ENCODE measurements at regions not wholly inside any gene's neighbourhood (a gene's known extent, or its start where the extent isn't known, plus 50 kb on each side); places are given as distances from the start of the nearest gene placed in this dataset.
"Not testable (repeated sequence)": the region's sequence is repeated elsewhere in the genome, so short reads cannot be mapped to it uniquely, and the experiment has no call there.

- no peak overlapping the region for H3K4me3 ChIP-seq (ENCODE audit: low read depth, poor library complexity, severe bottlenecking)
- TF ChIP-seq POLR2A (IDR thresholded peaks at IDR 0.05) (no peak), CTCF (IDR thresholded peaks at IDR 0.05) (no peak)
- 62 to 84% methylated on average over 9 of the region's 9 CpGs for WGBS, 2 donors
- intact Hi-C loops (cut with DNase I; ENCODE audit: low total_unique reads): no loop called here
- DNase-seq (ENCODE audit: low spot score in 2 of 2): no peak
These were observed 109.2 kb downstream of the ZNF486 start for GRCh38 chr19:20276011-20276731.

GRCh38 chr19:20273951-20274570 lies 107.0 kb downstream of the ZNF486 start:
- no peak for TF ChIP-seq CTCF (IDR thresholded peaks at IDR 0.05)
- no peak for TF ChIP-seq POLR2A (IDR thresholded peaks at IDR 0.05)
- intact Hi-C loops (cut with DNase I; ENCODE audit: low total_unique reads): no loop called here
- no peak overlapping the region for H3K4me3 ChIP-seq (ENCODE audit: low read depth, poor library complexity, severe bottlenecking)
- DNase-seq (ENCODE audit: low spot score in 2 of 2): no peak
- WGBS, 2 donors: 64 to 67% methylated on average over 4 of the region's 4 CpGs

GRCh38 chr19:20273376-20273775 lies 106.4 kb downstream of the ZNF486 start:
- intact Hi-C loops (cut with DNase I; ENCODE audit: low total_unique reads): no loop called here
- H3K4me3 ChIP-seq (ENCODE audit: low read depth, poor library complexity, severe bottlenecking): no peak overlapping the region
- DNase-seq (ENCODE audit: low spot score in 2 of 2): no peak
- 10 to 15% methylated on average over 3 of the region's 3 CpGs for WGBS, 2 donors
- TF ChIP-seq POLR2A (IDR thresholded peaks at IDR 0.05) (no peak), CTCF (IDR thresholded peaks at IDR 0.05) (no peak)

GRCh38 chr19:20272627-20273010 lies 105.6 kb downstream of the ZNF486 start:
- H3K4me3 ChIP-seq (ENCODE audit: low read depth, poor library complexity, severe bottlenecking); intact Hi-C loops (cut with DNase I; ENCODE audit: low total_unique reads); DNase-seq (ENCODE audit: low spot score in 2 of 2): not testable (repeated sequence)
- WGBS, 2 donors: 89 to 94% methylated on average over 8 of the region's 8 CpGs

GRCh38 chr19:20271927-20272626 lies 105.1 kb downstream of the ZNF486 start:
- intact Hi-C loops (cut with DNase I; ENCODE audit: low total_unique reads); DNase-seq (ENCODE audit: low spot score in 2 of 2); H3K4me3 ChIP-seq (ENCODE audit: low read depth, poor library complexity, severe bottlenecking): not testable (repeated sequence)
- 79 to 87% methylated on average over 7 of the region's 7 CpGs for WGBS, 2 donors

GRCh38 chr19:20271215-20271926 lies 104.4 kb downstream of the ZNF486 start:
- no peak overlapping the region for H3K4me3 ChIP-seq (ENCODE audit: low read depth, poor library complexity, severe bottlenecking)
- intact Hi-C loops (cut with DNase I; ENCODE audit: low total_unique reads): no loop called here
- TF ChIP-seq CTCF (IDR thresholded peaks at IDR 0.05) (no peak), POLR2A (IDR thresholded peaks at IDR 0.05) (no peak)
- WGBS, 2 donors: 76 to 78% methylated on average over 12 of the region's 12 CpGs
- no peak for DNase-seq (ENCODE audit: low spot score in 2 of 2)

Data from lower leg skin (tissue), 4 donors.